Testis (tissue), 2 donors: ENCODE measurements at regions not wholly inside any gene's neighbourhood (a gene's known extent, or its start where the extent isn't known, plus 50 kb on each side); places are given as distances from the start of the nearest gene placed in this dataset.

Source experiments
- DNase-seq: peaks from one replicate; pipeline ENCODE4 v3.0.0-alpha.2; 2019
- H3K27ac ChIP-seq, 2 donors: fragments of 200-600 bp; sonication (generic); one replicate each; pipeline ENCODE4 v1.5.1; 2019
- H3K27me3 ChIP-seq: fragments of 200-600 bp; sonication (generic); one replicate; pipeline ENCODE4 v1.5.1; 2019
- H3K36me3 ChIP-seq: fragments of 200-600 bp; sonication (generic); one replicate; pipeline ENCODE4 v1.5.1; 2017; ENCODE audit warnings: low read depth; ENCODE audit errors: missing control alignments
- H3K4me1 ChIP-seq: fragments of 200-600 bp; sonication (generic); one replicate; pipeline ENCODE4 v1.5.1; 2019
- H3K4me3 ChIP-seq, 2 donors: fragments of 200-600 bp; sonication (generic); one replicate each; pipeline ENCODE4 v1.5.1; 2017 to 2019
- H3K9me3 ChIP-seq: fragments of 200-600 bp; sonication (generic); one replicate; pipeline ENCODE4 v1.5.1; 2017
- CTCF ChIP-seq, 3 experiments: fragments of 450-650 bp in 2 of 3; fragments of 200-600 bp in 1 of 3; sonication (generic) in 1 of 3; IDR thresholded peaks; one replicate each; pipeline ENCODE4 v1.5.1; 2016 to 2019; ENCODE audit warnings: antibody characterized with exemption in 3 of 3, mild to moderate bottlenecking in 2 of 3, moderate library complexity in 1 of 3
- POLR2A ChIP-seq: fragments of 450-650 bp; IDR thresholded peaks from one replicate; pipeline ENCODE4 v1.6.1; 2017; ENCODE audit warnings: antibody characterized with exemption, mild to moderate bottlenecking, moderate library complexity
- WGBS, 2 donors: methylation state at CpG; one replicate each; pipeline ENCODE4 v1.1.5; 2018; 5-methylcytosine and 5-hydroxymethylcytosine counted together
- intact Hi-C: fragments of 100-400 bp; cut with DNase I; formaldehyde crosslinking; loops from one replicate; pipeline ENCODE4 v1.15.1; 2023; ENCODE audit warnings: low total_unique reads

- no peak overlapping the region for H3K27ac ChIP-seq
- no peak for DNase-seq
- H3K36me3 ChIP-seq = no peaks in the 10 kb centered on the region
- H3K27me3 ChIP-seq = no peaks in the 10 kb centered on the region
- no peaks in the 10 kb centered on the region for H3K9me3 ChIP-seq
- H3K4me3 ChIP-seq = no peak overlapping the region
- WGBS, 2 donors = 88 to 94% methylated on average over 2 of the region's 2 CpGs
- intact Hi-C loops = no loop called here
- TF ChIP-seq POLR2A (no peak), CTCF (IDR thresholded peaks at IDR 0.05) (no peak)
- no peaks in the 10 kb centered on the region for H3K4me1 ChIP-seq
These were observed 102.6 kb upstream of the EPHA6 start for GRCh38 chr3:96711816-96712215.

GRCh38 chr3:96712792-96713191 is 101.6 kb upstream of the EPHA6 start:
- WGBS, 2 donors = 53 to 61% methylated on average over 2 of the region's 2 CpGs
- intact Hi-C loops = no loop called here
- TF ChIP-seq POLR2A (no peak), CTCF (IDR thresholded peaks at IDR 0.05) (no peak)
- Histone ChIP-seq H3K36me3 (no peaks in the 10 kb centered on the region), H3K4me1 (no peaks in the 10 kb centered on the region), H3K9me3 (no peaks in the 10 kb centered on the region), H3K27ac (no peak overlapping the region), H3K27me3 (no peaks in the 10 kb centered on the region), H3K4me3 (no peak overlapping the region)
- no peak for DNase-seq

- no peaks in the 10 kb centered on the region for H3K4me1 ChIP-seq
- no peaks in the 10 kb centered on the region for H3K36me3 ChIP-seq
- intact Hi-C loops = no loop called here
- WGBS, 2 donors = 87 to 89% methylated on average over 3 of the region's 3 CpGs
- H3K27ac ChIP-seq = no peak overlapping the region
- DNase-seq = no peak
- TF ChIP-seq POLR2A = no peak
- TF ChIP-seq CTCF (IDR thresholded peaks at IDR 0.05) = no peak
- no peaks in the 10 kb centered on the region for H3K27me3 ChIP-seq
- H3K9me3 ChIP-seq = no peaks in the 10 kb centered on the region
- no peak overlapping the region for H3K4me3 ChIP-seq
These were observed 94.5 kb upstream of the EPHA6 start for GRCh38 chr3:96719921-96720320.

DNA sequence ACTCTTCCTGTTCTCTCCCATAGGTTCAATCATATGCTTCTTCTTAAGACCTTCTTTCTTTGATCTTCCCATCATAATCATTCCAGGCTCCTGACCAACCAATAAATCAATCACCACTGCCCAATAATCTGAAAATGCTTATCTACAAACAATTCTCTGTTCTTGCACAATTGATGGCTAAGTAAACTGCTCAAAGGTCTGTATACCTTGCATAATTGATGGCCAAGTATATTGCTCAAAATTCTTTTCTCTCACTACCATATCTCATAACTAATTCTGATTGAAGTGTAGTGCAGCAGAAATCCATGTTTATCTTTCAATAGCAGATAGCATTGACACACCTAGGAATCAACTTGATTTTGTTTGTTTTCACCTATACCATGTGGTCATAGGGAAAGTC is 83.4 kb upstream of the EPHA6 start:
- intact Hi-C loops = no loop called here
- Histone ChIP-seq H3K27me3 (no peaks in the 10 kb centered on the region), H3K4me1 (no peaks in the 10 kb centered on the region), H3K27ac (no peak overlapping the region), H3K36me3 (no peaks in the 10 kb centered on the region), H3K9me3 (no peaks in the 10 kb centered on the region), H3K4me3 (no peak overlapping the region)
- DNase-seq = no peak
- no peak for TF ChIP-seq POLR2A
- TF ChIP-seq CTCF (IDR thresholded peaks at IDR 0.05) = no peak

DNA sequence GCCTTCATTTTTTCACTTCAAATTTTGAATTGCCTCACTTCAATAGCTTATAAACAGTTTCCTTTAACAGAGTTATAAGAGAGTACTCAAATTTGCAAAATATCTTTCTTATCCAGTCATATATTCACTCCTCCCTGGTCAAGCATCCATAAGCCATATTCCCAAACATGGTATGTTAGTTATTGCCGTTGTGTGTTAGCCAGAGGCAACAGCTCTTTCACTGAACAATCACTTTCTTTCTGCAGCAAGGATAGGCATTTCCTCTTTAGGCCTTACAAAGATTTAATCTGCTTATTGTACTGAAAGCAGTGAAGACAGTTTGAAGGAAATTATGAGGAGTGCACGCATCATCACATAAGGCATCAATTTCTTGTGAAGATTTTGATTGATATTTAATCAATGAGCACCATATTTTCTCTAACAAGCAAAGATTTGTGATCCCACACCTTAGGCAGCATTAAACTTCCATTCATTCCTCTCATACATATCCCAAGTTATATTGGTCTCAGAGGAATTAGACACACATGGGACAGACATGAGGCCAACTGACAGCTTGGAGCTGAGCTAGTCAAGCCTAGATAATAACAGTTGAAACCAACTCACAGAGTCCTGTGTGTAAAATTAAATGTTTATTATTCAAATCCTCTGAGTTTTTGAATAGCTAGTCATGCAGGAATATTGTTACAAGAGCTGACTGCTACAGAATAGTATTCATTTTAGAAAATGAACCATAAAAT is 80.0 kb upstream of the EPHA6 start:
- H3K27me3 ChIP-seq = no peaks in the 10 kb centered on the region
- no peaks in the 10 kb centered on the region for H3K9me3 ChIP-seq
- H3K4me1 ChIP-seq = no peaks in the 10 kb centered on the region
- WGBS, 2 donors = 83 to 84% methylated on average over 2 of the region's 2 CpGs
- H3K27ac ChIP-seq = no peak overlapping the region
- H3K4me3 ChIP-seq = no peak overlapping the region
- intact Hi-C loops = no loop called here
- TF ChIP-seq POLR2A (no peak), CTCF (IDR thresholded peaks at IDR 0.05) (no peak)
- DNase-seq = no peak
- no peaks in the 10 kb centered on the region for H3K36me3 ChIP-seq
